ENCODE measurements at regions not wholly inside any gene's neighbourhood (a gene's known extent, or its start where the extent isn't known, plus 50 kb on each side); places are given as distances from the start of the nearest gene placed in this dataset.

DNA sequence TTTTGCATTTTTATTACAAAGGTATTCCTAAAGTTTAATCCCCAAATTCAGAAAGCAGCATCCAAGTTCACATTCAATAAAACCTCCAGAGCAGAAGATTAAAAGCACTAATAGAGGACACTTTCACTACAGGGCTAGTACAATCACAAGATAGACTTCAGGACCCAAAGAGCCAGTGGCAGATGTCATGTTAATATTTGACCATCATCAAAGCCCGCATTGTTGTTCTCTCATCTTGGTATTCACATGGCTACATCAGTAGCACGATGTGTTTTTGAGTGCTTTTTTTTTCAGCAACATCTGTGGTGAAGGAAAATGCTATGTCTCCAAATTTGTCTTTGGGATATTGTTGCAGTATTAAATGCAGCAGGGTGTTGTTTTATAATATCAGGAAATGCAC lies 134.3 kb downstream of the ARL4A start:
- Histone ChIP-seq H3K9ac (ENCODE audit: insufficient read length, low read depth) (no peak overlapping the region), H3K4me3 (ENCODE audit: insufficient read length, low read depth) (no peak overlapping the region), H3K36me3 (ENCODE audit: insufficient read depth, insufficient read length, low read length) (no peaks in the 10 kb centered on the region), H3K27me3 (ENCODE audit: insufficient read depth, insufficient read length) (no peaks in the 10 kb centered on the region), H3K4me1 (ENCODE audit: insufficient read depth, insufficient read length) (no peaks in the 10 kb centered on the region), H3K9me3 (ENCODE audit: insufficient read depth, low read length) (no peaks in the 10 kb centered on the region)
- DNase-seq (ENCODE audit: low read depth, low spot score): no peak
- TF ChIP-seq SUZ12 (IDR thresholded peaks at IDR 0.05; ENCODE audit: extremely low read depth, insufficient read depth, insufficient read length): no peak
- no peak for TF ChIP-seq ZNF274 (IDR thresholded peaks at IDR 0.05; ENCODE audit: low read depth, low read length)
- no peak for TF ChIP-seq YY1 (IDR thresholded peaks at IDR 0.05; ENCODE audit: insufficient read depth, insufficient read length)

DNA sequence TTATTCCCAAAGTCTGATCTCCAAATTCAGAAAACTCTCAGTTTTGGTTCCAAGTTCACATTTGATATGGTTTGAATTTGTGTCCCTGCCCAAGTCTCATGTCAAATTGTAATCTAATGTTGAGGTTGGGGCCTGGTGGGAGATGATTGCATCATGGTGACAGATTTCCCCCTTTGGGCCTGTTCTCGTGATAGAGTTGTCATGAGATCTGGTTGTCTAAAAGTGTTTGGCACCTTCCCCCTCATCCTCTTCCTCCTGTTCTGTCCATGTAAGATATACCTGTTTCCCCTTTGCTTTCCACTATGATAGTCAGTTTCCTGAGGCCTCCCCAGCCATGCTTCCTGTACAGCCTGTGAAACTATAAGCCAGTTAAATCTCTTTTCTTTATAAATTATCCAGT lies 138.6 kb downstream of the ARL4A start:
- no peak overlapping the region for H3K4me3 ChIP-seq (ENCODE audit: insufficient read length, low read depth)
- H3K4me1 ChIP-seq (ENCODE audit: insufficient read depth, insufficient read length): no peaks in the 10 kb centered on the region
- no peak overlapping the region for H3K9ac ChIP-seq (ENCODE audit: insufficient read length, low read depth)
- H3K36me3 ChIP-seq (ENCODE audit: insufficient read depth, insufficient read length, low read length): no peaks in the 10 kb centered on the region
- DNase-seq (ENCODE audit: low read depth, low spot score): no peak
- no peaks in the 10 kb centered on the region for H3K9me3 ChIP-seq (ENCODE audit: insufficient read depth, low read length)
- TF ChIP-seq SUZ12 (IDR thresholded peaks at IDR 0.05; ENCODE audit: extremely low read depth, insufficient read depth, insufficient read length): no peak
- no peak for TF ChIP-seq ZNF274 (IDR thresholded peaks at IDR 0.05; ENCODE audit: low read depth, low read length)
- TF ChIP-seq YY1 (IDR thresholded peaks at IDR 0.05; ENCODE audit: insufficient read depth, insufficient read length): no peak
- no peaks in the 10 kb centered on the region for H3K27me3 ChIP-seq (ENCODE audit: insufficient read depth, insufficient read length)

DNA sequence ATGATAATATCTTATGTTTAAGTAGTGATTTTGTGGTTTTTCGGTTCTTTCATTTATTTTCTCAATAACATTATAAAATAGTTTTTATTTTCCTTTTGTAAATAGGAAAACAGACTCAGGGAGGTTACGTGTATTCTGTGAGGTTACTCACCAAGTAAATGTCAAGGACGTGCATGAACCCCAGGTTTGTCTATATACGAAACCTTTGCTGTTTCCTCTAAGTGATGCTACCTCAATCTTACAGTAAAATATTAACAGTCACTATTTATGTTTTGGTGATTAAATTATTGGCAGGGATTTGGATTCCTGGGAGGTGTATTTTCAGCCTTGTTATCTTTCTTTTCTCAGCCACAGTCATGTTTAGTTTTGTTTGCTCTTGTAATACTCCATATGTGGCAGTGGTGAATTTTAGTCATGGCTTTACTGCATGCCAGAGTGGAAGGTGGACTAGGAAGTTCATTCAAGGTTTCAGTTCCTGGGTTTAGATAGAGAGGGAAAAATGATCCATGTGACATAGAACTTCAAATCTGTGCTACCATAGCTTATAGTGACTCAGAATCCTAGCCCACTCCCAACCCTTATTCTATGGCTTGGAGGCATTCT lies 139.9 kb downstream of the ARL4A start:
- Histone ChIP-seq H3K4me1 (ENCODE audit: insufficient read depth, insufficient read length) (no peaks in the 10 kb centered on the region), H3K27me3 (ENCODE audit: insufficient read depth, insufficient read length) (no peaks in the 10 kb centered on the region), H3K4me3 (ENCODE audit: insufficient read length, low read depth) (no peak overlapping the region), H3K36me3 (ENCODE audit: insufficient read depth, insufficient read length, low read length) (no peaks in the 10 kb centered on the region), H3K9ac (ENCODE audit: insufficient read length, low read depth) (no peak overlapping the region), H3K9me3 (ENCODE audit: insufficient read depth, low read length) (no peaks in the 10 kb centered on the region)
- DNase-seq (ENCODE audit: low read depth, low spot score): no peak
- no peak for TF ChIP-seq YY1 (IDR thresholded peaks at IDR 0.05; ENCODE audit: insufficient read depth, insufficient read length)
- TF ChIP-seq SUZ12 (IDR thresholded peaks at IDR 0.05; ENCODE audit: extremely low read depth, insufficient read depth, insufficient read length): no peak
- TF ChIP-seq ZNF274 (IDR thresholded peaks at IDR 0.05; ENCODE audit: low read depth, low read length): no peak

GRCh38 chr7:12827920-12828319 lies 140.5 kb downstream of the ARL4A start:
- DNase-seq (ENCODE audit: low read depth, low spot score): no peak

DNA sequence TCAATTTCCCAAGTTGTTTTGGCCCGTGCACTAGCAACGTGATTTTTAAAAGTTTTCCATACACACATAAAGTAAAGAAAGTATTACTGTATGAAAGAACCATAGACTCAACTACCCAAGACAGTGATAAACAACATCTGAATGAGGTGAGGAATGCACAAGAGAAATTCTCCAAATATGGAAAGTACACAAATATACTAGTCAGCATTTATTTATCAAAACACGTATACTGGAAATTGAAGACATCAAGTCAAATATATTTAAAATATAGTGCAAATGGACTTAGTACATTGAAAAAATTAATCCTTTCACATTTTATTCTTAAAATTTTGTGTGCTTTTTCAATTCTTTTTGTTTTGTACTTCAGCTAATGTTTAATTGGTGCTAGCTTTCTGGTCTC lies 143.6 kb downstream of the ARL4A start:
- H3K27me3 ChIP-seq (ENCODE audit: insufficient read depth, insufficient read length): no peaks in the 10 kb centered on the region
- no peak overlapping the region for H3K9ac ChIP-seq (ENCODE audit: insufficient read length, low read depth)
- H3K36me3 ChIP-seq (ENCODE audit: insufficient read depth, insufficient read length, low read length): no peaks in the 10 kb centered on the region
- no peaks in the 10 kb centered on the region for H3K4me1 ChIP-seq (ENCODE audit: insufficient read depth, insufficient read length)
- no peak overlapping the region for H3K4me3 ChIP-seq (ENCODE audit: insufficient read length, low read depth)
- TF ChIP-seq SUZ12 (IDR thresholded peaks at IDR 0.05; ENCODE audit: extremely low read depth, insufficient read depth, insufficient read length) (no peak), YY1 (IDR thresholded peaks at IDR 0.05; ENCODE audit: insufficient read depth, insufficient read length) (no peak), ZNF274 (IDR thresholded peaks at IDR 0.05; ENCODE audit: low read depth, low read length) (no peak)
- peaks cover 13% of the 10 kb centered on the region; the same call in 1 of the 2 replicates for H3K9me3 ChIP-seq (ENCODE audit: insufficient read depth, low read length)
- DNase-seq (ENCODE audit: low read depth, low spot score): no peak

More at GRCh38 chr7:12827920-12828319, 140.5 kb downstream of the ARL4A start:
- no peak overlapping the region for H3K9ac ChIP-seq (ENCODE audit: insufficient read length, low read depth)
- H3K27me3 ChIP-seq (ENCODE audit: insufficient read depth, insufficient read length): no peaks in the 10 kb centered on the region
- no peaks in the 10 kb centered on the region for H3K9me3 ChIP-seq (ENCODE audit: insufficient read depth, low read length)
- H3K4me1 ChIP-seq (ENCODE audit: insufficient read depth, insufficient read length): no peaks in the 10 kb centered on the region
- no peaks in the 10 kb centered on the region for H3K36me3 ChIP-seq (ENCODE audit: insufficient read depth, insufficient read length, low read length)
- TF ChIP-seq SUZ12 (IDR thresholded peaks at IDR 0.05; ENCODE audit: extremely low read depth, insufficient read depth, insufficient read length) (no peak), ZNF274 (IDR thresholded peaks at IDR 0.05; ENCODE audit: low read depth, low read length) (no peak), YY1 (IDR thresholded peaks at IDR 0.05; ENCODE audit: insufficient read depth, insufficient read length) (no peak)
- no peak overlapping the region for H3K4me3 ChIP-seq (ENCODE audit: insufficient read length, low read depth)

DNA sequence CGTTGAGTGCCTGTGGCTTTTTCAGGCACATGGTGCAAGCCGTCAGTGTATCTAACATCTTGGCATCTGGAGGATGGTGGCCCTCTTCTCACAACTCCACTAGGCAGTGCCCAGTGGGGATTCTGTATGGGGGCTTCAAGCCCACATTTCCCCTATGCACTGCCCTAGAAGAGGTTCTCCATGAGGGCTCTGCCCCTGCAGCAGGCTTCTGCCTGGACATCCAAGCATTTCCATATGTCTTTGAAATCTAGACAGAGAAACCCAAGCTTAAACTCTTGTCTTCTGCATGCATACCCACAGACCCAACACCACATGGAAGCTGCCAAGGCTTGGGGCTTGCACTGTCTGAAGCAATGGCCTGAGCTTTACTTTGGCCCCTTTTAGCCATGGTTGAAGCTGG lies 146.4 kb downstream of the ARL4A start:
- peaks cover 13% of the 10 kb centered on the region; the same call in 1 of the 2 replicates for H3K9me3 ChIP-seq (ENCODE audit: insufficient read depth, low read length)
- no peak overlapping the region for H3K4me3 ChIP-seq (ENCODE audit: insufficient read length, low read depth)
- no peaks in the 10 kb centered on the region for H3K4me1 ChIP-seq (ENCODE audit: insufficient read depth, insufficient read length)
- no peak for DNase-seq (ENCODE audit: low read depth, low spot score)
- no peaks in the 10 kb centered on the region for H3K36me3 ChIP-seq (ENCODE audit: insufficient read depth, insufficient read length, low read length)
- H3K9ac ChIP-seq (ENCODE audit: insufficient read length, low read depth): no peak overlapping the region
- no peak for TF ChIP-seq SUZ12 (IDR thresholded peaks at IDR 0.05; ENCODE audit: extremely low read depth, insufficient read depth, insufficient read length)
- TF ChIP-seq YY1 (IDR thresholded peaks at IDR 0.05; ENCODE audit: insufficient read depth, insufficient read length): no peak
- TF ChIP-seq ZNF274 (IDR thresholded peaks at IDR 0.05; ENCODE audit: low read depth, low read length): no peak
- H3K27me3 ChIP-seq (ENCODE audit: insufficient read depth, insufficient read length): no peaks in the 10 kb centered on the region

DNA sequence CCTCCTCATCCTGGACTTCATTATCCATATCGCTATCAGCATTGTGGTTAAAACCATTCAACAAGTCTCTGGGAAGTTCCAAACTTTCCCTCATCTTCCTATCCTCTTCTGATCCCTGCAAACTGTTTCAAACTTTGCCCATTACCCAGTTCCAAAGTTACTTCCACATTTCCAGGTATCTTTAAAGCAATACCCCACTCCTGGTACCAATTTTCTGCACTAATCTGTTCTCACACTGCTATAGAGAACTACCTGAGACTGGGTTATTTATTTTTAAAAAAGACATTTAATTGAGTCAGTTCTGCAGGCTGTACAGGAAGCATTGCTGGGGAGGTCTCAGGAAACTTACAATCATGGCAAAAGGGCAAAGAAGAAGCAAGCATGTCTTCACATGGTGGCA lies 147.3 kb downstream of the ARL4A start:
- peaks cover 13% of the 10 kb centered on the region; the same call in 1 of the 2 replicates for H3K9me3 ChIP-seq (ENCODE audit: insufficient read depth, low read length)
- no peak for TF ChIP-seq YY1 (IDR thresholded peaks at IDR 0.05; ENCODE audit: insufficient read depth, insufficient read length)
- TF ChIP-seq SUZ12 (IDR thresholded peaks at IDR 0.05; ENCODE audit: extremely low read depth, insufficient read depth, insufficient read length): no peak
- no peak for TF ChIP-seq ZNF274 (IDR thresholded peaks at IDR 0.05; ENCODE audit: low read depth, low read length)

More for the DNA sequence above, 147.3 kb downstream of the ARL4A start:
- DNase-seq (ENCODE audit: low read depth, low spot score): no peak
- H3K9ac ChIP-seq (ENCODE audit: insufficient read length, low read depth): no peak overlapping the region
- no peak overlapping the region for H3K4me3 ChIP-seq (ENCODE audit: insufficient read length, low read depth)
- no peaks in the 10 kb centered on the region for H3K4me1 ChIP-seq (ENCODE audit: insufficient read depth, insufficient read length)
- no peaks in the 10 kb centered on the region for H3K36me3 ChIP-seq (ENCODE audit: insufficient read depth, insufficient read length, low read length)
- no peaks in the 10 kb centered on the region for H3K27me3 ChIP-seq (ENCODE audit: insufficient read depth, insufficient read length)
